SH-SY5Y (cell line): ENCODE measurements at regions not wholly inside any gene's neighbourhood (a gene's known extent, or its start where the extent isn't known, plus 50 kb on each side); places are given as distances from the start of the nearest gene placed in this dataset.

Experiments used
- GATA2 ChIP-seq: IDR thresholded peaks from 2 replicates; pipeline ENCODE4 v1.6.1; 2011; ENCODE audit warnings: mild to moderate bottlenecking, low read depth, low read length
- GATA3 ChIP-seq: IDR thresholded peaks from 2 replicates; pipeline ENCODE4 v1.6.1; 2011; ENCODE audit warnings: low read depth, mild to moderate bottlenecking, low read length, moderate library complexity

DNA sequence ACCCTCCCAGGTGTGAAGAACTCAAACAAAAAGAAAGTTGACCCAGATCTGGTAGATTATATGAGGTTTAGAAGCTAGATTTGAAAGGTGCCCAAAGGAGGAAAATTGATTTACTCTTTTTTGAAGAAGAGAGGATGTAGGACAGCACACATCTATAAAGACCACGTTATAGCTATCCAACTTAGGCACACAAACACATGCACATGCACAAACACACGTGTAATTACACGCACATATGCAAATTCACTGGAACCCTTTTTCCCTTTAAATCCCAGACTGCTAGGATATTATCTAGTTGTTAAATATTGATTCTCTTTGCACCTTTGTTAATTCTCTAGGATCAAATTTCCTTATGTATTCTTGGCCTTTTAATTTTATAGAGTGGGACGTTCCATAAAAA lies 272.8 kb upstream of the TBX18 start:
- no peak for TF ChIP-seq GATA2
- TF ChIP-seq GATA3, result no peak

DNA sequence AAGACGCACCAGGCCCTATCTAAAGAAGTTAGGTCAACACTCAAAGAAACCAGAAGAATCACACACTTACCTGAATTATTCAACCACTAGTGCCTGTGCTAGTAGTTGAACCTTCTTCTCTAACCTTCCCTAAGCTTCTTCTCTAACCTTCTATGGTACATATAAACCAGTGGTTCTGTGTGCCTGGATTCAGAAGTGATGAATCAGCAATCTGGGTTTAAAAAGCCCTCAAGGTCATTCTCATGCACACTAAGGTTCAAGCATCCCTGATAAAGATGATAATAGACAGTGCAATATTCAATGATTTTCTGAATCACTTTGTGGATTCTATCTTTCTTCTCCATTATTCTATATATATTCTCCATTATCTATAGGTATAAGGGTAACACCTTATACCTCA lies 271.4 kb upstream of the TBX18 start:
- TF ChIP-seq GATA3 (no peak), GATA2 (no peak)

DNA sequence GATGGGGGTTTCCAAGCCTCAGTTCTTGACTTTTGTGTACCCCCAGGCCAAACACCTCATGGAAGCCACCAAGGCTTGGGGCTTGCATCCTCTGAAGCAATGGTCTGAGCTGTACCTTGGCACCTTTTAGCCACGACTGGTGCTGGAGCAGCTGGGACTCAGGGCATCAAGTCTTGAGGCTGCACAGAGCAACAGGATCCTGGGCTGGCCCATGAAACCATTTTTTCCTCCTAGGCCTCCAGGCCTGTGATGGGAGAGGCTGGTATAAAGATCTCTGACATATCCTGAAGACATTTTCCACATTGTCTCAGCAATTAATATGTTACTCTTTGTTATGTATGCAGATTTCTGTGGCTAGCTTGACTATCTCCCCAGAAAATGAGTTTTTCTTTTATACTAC lies 269.1 kb upstream of the TBX18 start:
- TF ChIP-seq GATA2, result no peak
- no peak for TF ChIP-seq GATA3

DNA sequence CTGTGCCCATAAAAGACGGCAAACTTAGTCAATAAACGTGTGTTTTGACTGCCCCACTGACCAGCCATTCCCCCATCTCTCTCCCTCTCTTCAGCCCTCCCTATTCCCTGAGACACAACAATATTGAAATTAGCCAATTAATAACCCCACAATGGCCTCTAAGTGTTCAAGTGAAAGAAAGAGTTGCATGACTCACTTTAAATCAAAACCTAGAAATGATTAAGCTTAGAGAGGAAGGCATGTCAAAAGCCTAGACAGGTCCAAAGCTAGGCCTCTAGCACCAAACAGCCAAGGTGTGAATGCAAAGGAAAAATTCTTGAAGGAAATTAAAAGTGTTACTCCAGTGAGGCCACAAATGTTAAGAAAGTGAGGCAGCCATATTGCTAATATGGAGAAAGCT lies 261.6 kb upstream of the TBX18 start:
- TF ChIP-seq GATA3 (no peak), GATA2 (no peak)

DNA sequence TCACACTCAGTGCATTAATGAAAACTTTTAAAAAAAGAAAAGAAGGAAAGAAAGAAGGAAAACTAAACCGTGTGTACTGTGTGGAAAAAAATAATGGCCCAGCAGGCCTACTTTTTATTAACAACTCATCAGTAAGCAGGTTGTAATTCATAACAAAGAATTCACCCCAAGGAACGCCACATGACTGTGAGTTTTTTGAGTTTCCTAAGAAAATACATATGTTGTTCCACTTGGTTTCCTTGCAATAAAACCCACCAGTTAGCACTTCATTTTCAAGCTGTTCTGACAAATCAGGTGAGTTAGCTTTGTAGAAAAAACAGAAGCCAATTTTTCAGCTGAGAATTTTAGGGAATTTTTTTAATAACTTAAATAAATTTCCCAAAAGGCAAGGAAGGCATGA lies 259.3 kb upstream of the TBX18 start:
- TF ChIP-seq GATA3 (no peak), GATA2 (no peak)

DNA sequence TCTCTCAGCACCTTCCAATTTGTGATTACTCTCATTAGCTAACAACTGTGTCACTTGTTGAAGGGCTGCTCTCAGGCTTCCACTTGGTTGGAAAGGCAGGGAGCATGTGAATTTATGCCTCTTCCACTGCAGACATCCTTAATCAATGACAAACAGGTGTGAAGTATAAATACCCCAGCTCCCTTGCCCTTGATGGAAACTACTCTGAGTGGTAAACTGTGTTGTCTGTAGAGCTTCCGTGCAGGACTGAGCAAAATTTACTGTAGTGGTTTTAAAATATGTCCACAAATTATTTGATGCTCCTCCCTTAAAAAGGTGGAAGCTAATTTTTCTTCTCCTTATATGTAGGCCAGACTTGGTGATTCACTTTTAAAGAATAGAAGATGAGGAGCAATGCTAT lies 253.0 kb upstream of the TBX18 start:
- TF ChIP-seq GATA3 (no peak), GATA2 (no peak)

DNA sequence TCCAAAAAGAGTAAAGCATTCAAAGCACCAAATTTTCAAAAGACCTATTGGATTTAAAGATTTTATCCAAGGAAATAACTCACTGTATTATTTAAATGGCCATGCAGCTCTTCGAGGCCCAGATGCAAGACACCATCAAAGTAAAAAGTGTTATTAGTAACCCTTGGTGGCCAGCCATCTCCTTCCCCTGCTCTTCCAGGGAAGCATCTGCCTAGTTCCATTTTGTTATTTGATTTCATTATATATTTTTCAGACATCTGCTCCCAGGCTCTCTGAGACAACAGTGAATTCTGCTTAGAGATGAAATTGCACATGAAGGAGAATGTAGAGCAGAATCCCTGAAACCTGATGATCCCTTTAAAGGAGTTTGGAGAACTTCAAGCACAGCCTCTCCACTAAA lies 252.3 kb upstream of the TBX18 start:
- TF ChIP-seq GATA3 (no peak), GATA2 (no peak)

DNA sequence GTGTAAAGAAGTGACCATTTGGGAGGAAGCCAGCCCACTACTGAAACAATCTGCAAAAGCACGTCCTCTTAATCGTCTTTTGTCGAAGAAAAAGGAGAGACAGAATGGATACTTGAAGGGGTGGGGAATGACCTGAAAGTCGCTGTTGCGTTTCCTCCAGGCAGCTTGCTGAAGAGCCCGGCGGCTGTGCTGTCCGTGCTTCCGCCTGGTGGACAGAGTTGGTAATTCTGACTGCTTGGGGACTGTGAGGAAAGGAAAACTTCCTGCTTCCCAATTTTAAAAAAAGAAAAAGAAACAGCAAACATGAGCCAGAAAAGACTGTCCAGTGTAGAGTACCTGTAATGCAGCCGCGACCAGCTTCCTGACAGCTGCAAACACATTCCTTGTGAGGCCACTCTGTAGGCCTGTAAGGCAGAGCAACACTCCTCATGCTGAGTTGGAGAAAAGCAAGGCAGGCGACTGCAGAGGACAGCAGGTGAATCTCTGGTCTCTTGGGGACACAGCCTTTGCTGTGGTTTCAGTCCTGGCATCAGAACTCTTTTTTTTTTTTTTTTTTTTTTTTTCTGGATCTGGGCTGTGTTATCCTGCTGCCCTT lies 251.1 kb upstream of the TBX18 start:
- TF ChIP-seq GATA3, result no peak
- TF ChIP-seq GATA2, result no peak

DNA sequence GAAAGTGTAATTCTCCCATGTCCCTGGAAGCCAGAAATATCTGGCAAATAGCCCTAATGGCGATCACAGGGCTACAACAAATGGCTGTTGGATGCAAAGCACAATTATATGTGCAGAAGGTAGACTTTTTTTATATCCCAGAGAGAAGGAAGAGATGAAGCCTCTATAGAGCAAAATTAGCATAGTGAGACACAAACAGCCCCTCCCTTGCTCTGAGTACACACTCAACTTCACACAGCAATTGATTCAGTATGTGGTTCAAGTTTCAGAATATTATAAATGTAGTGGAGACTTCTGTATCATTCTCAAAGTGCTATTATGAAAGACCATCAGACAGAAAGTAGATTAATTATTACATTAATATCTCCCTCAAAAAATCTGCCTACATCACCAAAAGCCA lies 246.5 kb upstream of the TBX18 start:
- TF ChIP-seq GATA3, result no peak
- TF ChIP-seq GATA2, result no peak

DNA sequence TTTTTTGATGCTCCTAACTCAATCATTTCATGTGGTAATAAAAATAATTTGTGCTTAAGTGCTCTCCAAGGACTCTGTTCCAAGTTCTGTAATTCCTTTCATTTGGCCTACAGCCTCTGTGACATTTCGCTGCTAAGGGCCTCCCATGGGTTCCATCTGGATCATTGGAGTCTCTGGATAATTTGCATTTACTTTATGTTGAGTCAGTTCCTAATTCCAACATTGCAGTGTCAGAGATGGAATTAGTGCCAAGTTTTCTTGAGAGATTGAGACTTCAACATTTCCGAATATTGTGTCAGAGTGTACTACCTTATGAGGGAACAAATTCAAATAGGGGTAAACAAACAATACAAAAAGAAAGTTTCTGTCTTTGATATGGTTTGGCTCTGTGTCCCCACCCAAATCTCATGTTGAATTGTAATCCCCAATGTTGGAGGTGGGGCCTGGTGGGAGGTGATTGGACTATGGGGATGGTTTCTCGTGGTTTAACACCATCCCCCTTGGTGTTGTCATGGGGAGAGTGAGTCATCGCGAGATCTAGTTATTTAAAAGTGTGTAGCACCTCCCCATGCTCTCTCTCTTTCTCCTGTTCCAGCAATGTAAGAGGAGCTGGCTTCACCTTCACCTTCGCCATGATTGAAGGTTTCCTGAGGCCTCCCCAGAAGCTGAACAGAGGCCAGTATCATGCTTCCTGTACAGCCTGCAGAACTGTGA lies 244.1 kb upstream of the TBX18 start:
- TF ChIP-seq GATA3 (no peak), GATA2 (no peak)

DNA sequence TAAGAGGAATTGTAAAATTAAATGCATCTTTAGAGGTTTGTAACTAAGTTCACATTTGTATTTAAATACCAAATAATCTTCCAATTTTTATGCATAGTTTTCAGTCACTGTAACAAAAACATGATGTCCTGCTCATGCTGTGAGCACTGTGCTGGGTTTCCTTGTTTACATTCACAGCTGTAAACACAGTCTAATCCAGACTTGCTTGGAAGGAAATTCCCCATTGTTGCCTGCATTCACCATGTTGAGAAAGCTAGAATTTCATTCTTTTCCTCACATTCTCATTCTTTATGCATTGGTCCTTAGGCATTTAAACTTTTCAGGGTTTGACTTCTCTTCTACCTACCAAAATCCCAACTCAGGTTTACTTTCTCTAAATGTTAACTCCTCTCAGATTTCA lies 242.0 kb upstream of the TBX18 start:
- TF ChIP-seq GATA3 (no peak), GATA2 (no peak)

DNA sequence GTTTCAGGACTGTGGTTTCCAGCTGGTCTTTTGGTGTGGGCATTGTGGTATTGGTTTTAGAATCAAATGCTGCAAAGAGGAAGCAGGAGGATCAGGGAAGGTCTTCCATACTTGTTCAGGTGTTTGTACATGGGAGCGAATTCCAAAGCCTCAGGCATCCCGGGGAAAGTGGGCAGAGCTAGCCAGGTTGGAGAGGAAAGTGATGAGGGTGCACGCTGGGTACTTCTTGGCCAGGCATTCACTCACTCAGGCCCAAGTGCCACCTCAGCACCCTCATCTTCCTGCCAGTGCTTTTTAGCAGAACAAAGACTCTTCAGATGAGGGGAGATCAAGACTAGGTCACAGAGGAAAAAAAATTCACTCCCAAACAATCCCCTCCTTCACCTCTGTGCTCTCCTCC lies 241.1 kb upstream of the TBX18 start:
- TF ChIP-seq GATA3, result no peak
- no peak for TF ChIP-seq GATA2

DNA sequence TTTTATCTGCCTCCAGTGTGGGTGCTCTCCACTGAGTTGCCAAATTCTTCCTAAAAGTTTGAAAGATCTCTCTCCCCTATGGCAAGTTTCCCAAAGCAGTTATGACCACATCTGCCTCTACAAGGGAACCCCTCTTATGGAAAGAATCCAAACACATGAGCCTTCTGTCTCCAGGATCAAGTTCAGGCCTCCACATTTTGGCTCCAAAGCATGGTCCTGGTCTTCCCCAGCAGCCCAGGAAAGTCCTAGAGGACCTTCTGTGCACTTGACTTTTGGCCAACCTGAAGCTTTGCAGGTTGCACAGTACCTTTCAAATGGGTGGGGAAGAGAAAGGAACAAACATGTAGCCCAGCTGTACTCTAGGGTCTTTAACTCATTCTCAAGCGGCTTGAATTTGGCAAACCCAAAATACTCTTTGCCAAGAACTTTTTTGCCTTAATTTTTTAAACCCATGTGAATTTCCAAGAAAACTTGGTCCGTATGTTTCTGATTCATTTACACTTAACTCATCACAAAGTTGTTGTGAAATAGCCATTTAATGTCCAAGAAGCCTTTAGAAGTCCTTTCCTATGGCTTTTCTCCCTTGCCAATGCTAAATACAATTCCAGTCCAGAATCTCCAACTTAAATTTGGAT lies 240.1 kb upstream of the TBX18 start:
- TF ChIP-seq GATA2, result no peak
- no peak for TF ChIP-seq GATA3

DNA sequence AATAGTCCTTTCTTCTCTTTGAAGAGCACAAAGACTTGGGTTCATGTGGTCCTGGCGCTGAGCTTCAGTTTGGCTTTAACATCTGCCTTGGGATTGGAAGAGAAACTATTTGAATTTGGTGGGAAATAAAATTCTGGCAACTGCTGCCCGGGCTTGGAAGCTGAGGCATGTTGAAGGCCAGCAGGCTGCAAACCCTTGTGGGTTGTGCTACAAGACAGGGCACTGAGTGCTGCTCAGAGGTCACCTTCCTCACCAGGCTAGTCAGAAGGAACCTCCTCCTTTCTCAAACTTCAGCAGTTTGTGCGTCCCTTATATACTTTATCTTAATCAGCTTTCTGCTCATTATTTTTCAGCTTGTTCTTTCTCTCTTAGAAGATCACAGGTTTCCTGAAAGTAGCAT lies 238.4 kb upstream of the TBX18 start:
- TF ChIP-seq GATA2 (no peak), GATA3 (no peak)

DNA sequence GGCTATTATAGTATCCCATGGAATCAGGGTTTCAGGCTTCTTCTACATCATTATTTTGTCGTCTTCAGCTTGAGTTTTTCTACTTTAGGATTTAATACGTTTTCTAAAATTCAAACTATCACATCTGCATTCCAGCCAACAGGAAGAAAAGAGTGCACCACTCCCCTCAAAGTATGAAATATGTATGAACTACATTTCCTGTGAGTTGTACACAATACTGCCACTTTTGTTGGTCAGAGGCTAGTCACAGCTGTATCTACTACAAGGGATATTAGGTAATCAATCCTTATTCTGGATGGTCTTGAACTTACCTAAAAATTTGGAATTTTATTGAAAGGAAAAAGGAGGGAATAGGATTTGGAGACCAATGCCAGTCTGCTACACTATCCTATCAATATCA lies 235.6 kb upstream of the TBX18 start:
- no peak for TF ChIP-seq GATA2
- TF ChIP-seq GATA3, result no peak

DNA sequence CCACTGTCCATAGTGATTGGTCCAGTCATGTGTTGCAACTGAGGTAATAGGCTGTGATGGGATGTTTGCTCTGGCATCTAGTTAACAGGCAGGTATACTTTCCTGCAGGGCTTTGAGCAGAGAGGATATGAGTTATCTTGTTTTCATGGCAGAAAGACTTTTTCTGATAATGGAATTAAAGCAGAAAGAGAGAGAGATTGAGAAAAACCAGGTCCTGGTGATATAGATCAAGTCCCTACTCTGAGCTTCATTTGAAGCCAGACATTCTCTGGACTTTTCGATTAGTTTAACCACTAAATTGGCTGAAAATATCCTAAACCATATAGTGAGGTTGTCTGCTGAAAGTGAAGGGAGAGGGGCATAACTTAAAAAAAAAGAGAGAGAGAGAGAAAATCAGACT lies 233.8 kb upstream of the TBX18 start:
- peak; percentile 93 for TF ChIP-seq GATA3
- peak; percentile 80; the same call in 1 of the 2 replicates for TF ChIP-seq GATA2
